WI38 (cell line): ENCODE measurements at regions not wholly inside any gene's neighbourhood (a gene's known extent, or its start where the extent isn't known, plus 50 kb on each side); places are given as distances from the start of the nearest gene placed in this dataset.

Experiments
- H3K4me3 ChIP-seq: 2 replicates; pipeline ENCODE4 v1.5.1; 2011; ENCODE audit warnings: low read depth, mild to moderate bottlenecking, control low read depth, low read length
- CTCF ChIP-seq: IDR thresholded peaks from 2 replicates; pipeline ENCODE4 v1.5.1; 2012; ENCODE audit warnings: low read depth, mild to moderate bottlenecking, control low read depth, low read length

GRCh38 chr7:86943447-86943846, 116.0 kb downstream of the ELAPOR2 start:
- H3K4me3 ChIP-seq, result no peak overlapping the region

GRCh38 chr7:86942995-86943394, 116.5 kb downstream of the ELAPOR2 start:
- no peak for TF ChIP-seq CTCF

More at GRCh38 chr7:86943447-86943846, 116.0 kb downstream of the ELAPOR2 start:
- no peak for TF ChIP-seq CTCF

GRCh38 chr7:86942081-86942480, 117.4 kb downstream of the ELAPOR2 start:
- no peak overlapping the region for H3K4me3 ChIP-seq
- no peak for TF ChIP-seq CTCF

More at GRCh38 chr7:86942995-86943394, 116.5 kb downstream of the ELAPOR2 start:
- H3K4me3 ChIP-seq, result no peak overlapping the region

GRCh38 chr7:86939197-86939814, 120.1 kb downstream of the ELAPOR2 start:
- peak; percentile 38; the same call in 1 of the 2 replicates for TF ChIP-seq CTCF
- H3K4me3 ChIP-seq, result no peak overlapping the region

- no peak for TF ChIP-seq CTCF
- H3K4me3 ChIP-seq, result no peak overlapping the region
Observed at GRCh38 chr7:86937363-86937878, 122.0 kb downstream of the ELAPOR2 start.

GRCh38 chr7:86933295-86933845, 126.1 kb downstream of the ELAPOR2 start:
- no peak overlapping the region for H3K4me3 ChIP-seq
- TF ChIP-seq CTCF, result no peak

- no peak overlapping the region for H3K4me3 ChIP-seq
- TF ChIP-seq CTCF, result no peak
Observed at GRCh38 chr7:86932038-86932512, 127.4 kb downstream of the ELAPOR2 start.
